Testis (tissue), 2 donors: ENCODE measurements at regions not wholly inside any gene's neighbourhood (a gene's known extent, or its start where the extent isn't known, plus 50 kb on each side); places are given as distances from the start of the nearest gene placed in this dataset.
A peak's percentile ranks its signal among the peaks of the same experiment; 100 is the strongest.

ENCODE experiments used
- CTCF ChIP-seq, 3 experiments: fragments of 450-650 bp in 2 of 3; fragments of 200-600 bp in 1 of 3; sonication (generic) in 1 of 3; IDR thresholded peaks; one replicate each; pipeline ENCODE4 v1.5.1; 2016 to 2019; ENCODE audit warnings: antibody characterized with exemption in 3 of 3, mild to moderate bottlenecking in 2 of 3, moderate library complexity in 1 of 3
- POLR2A ChIP-seq: fragments of 450-650 bp; IDR thresholded peaks from one replicate; pipeline ENCODE4 v1.6.1; 2017; ENCODE audit warnings: antibody characterized with exemption, mild to moderate bottlenecking, moderate library complexity

GRCh38 chr11:71114124-71114851 lies 138.1 kb downstream of the SHANK2 start:
- TF ChIP-seq CTCF (IDR thresholded peaks at IDR 0.05) (peak in 1 of 3 experiments; percentile 4), POLR2A (no peak)
